ENCODE measurements at regions not wholly inside any gene's neighbourhood (a gene's known extent, or its start where the extent isn't known, plus 50 kb on each side); places are given as distances from the start of the nearest gene placed in this dataset.

DNA sequence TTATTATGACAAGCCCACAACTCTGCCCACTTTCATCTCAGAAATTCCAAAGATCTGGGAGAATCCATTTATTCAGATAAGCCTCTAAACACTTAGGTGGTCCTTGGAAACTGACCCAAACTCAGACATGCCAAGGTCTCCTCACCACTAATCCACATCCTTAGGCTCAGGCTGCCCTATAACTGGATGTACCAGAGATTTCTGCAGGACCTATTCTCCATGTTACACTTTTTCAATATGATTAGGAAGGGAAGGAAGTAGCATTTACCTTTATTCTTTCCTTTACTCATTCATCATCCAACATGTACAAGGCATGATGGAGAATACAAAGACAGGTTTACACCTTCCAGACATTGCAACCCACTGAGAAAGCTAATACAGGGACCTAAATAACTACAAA, 145.9 kb upstream of the BMP4 start:
- no peak overlapping the region for H2BK5ac ChIP-seq (ENCODE audit: low read depth, low read length, poor library complexity, severe bottlenecking)
- POLR2A ChIA-PET (ENCODE audit: unreplicated experiment) = no interaction called here
- no peak overlapping the region for H3K27ac ChIP-seq (ENCODE audit: insufficient read depth, low read length)
- no peak overlapping the region for H2BK20ac ChIP-seq (ENCODE audit: low read depth, low read length)
- H3K9me1 ChIP-seq (ENCODE audit: insufficient read depth, low read length) = no peaks in the 10 kb centered on the region
- no peaks in the 10 kb centered on the region for H4K20me1 ChIP-seq (ENCODE audit: insufficient read depth, low read length)
- intact Hi-C loops (cut with micrococcal nuclease) (no loop called here), in situ Hi-C loops (cut with MboI; ENCODE audit: low sequenced_read_pairs) (no loop called here), dilution Hi-C loops (cut with HindIII; ENCODE audit: low sequenced_read_pairs, unreplicated experiment) (no loop called here)
- DNase-seq (no peak), ATAC-seq (ENCODE audit: low read depth) (no peak)
- H3K9ac ChIP-seq (ENCODE audit: low read depth, low read length) = no peak overlapping the region
- no peaks in the 10 kb centered on the region for H3K36me3 ChIP-seq (ENCODE audit: control insufficient read depth, insufficient read depth, low read length)
- H3K27me3 ChIP-seq (ENCODE audit: control insufficient read depth, insufficient read depth, low read length) = peaks cover 1% of the 10 kb centered on the region; the same call in 1 of the 2 replicates
- H2AK5ac ChIP-seq (ENCODE audit: low read depth, low read length) = no peak overlapping the region
- H3K9me3 ChIP-seq (ENCODE audit: control insufficient read depth, insufficient read depth, low read length) = no peaks in the 10 kb centered on the region
- CTCF ChIA-PET = no interaction called here
- no TSS peak for BruUV-seq (replicated peaks)
- no peak overlapping the region for H2BK120ac ChIP-seq (ENCODE audit: low read depth, low read length)
- no peak overlapping the region for H4K5ac ChIP-seq (ENCODE audit: low read depth, low read length)
- H3K18ac ChIP-seq (ENCODE audit: low read depth, low read length) = no peak overlapping the region
- H3K4ac ChIP-seq (ENCODE audit: low read depth, low read length) = no peak overlapping the region
- H3K56ac ChIP-seq (ENCODE audit: extremely low read depth, insufficient read depth, low read length) = no peak overlapping the region
- no peak overlapping the region for H3K4me3 ChIP-seq (ENCODE audit: insufficient read depth, low read depth, low read length)
- H3K14ac ChIP-seq (replicated peaks; ENCODE audit: low read depth, low read length) = no peak overlapping the region
- no peak overlapping the region for H4K8ac ChIP-seq (ENCODE audit: low read depth in 2 of 2, low read length in 2 of 2)
- no peak overlapping the region for H3K4me2 ChIP-seq (ENCODE audit: low read depth, low read length)
- H2AFZ ChIP-seq (replicated peaks; ENCODE audit: low read length, poor library complexity) = no peak overlapping the region
- no peak overlapping the region for H2BK15ac ChIP-seq (ENCODE audit: low read depth, low read length)
- TF ChIP-seq RCOR1 (IDR thresholded peaks at IDR 0.05; ENCODE audit: insufficient replicate concordance, low read length) (no peak), FOS (IDR thresholded peaks at IDR 0.05; ENCODE audit: low read depth, low read length) (no peak), CTCF (conservative IDR thresholded peaks at IDR 0.05; ENCODE audit: low read depth, low read length) (no peak), POLR2A (IDR thresholded peaks at IDR 0.05; ENCODE audit: low read depth, low read length) (no peak), CEBPB (IDR thresholded peaks at IDR 0.05; ENCODE audit: low read depth, low read length) (no peak)
- H3K4me1 ChIP-seq (ENCODE audit: control insufficient read depth, insufficient read depth, low read length) = peaks cover 2% of the 10 kb centered on the region; the same call in 1 of the 2 replicates
- no peaks in the 10 kb centered on the region for H3K79me1 ChIP-seq (ENCODE audit: low read depth in 1 of 2, low read length in 2 of 2)
- no peak overlapping the region for H4K91ac ChIP-seq (ENCODE audit: insufficient read depth, low read depth, low read length)
- no peak overlapping the region for H2AK9ac ChIP-seq (replicated peaks; ENCODE audit: low read depth, low read length, poor library complexity)
- H3K23ac ChIP-seq (ENCODE audit: low read depth, low read length) = no peak overlapping the region
